Stimulated activated CD8-positive, alpha-beta memory T cell treated with anti-CD3 and anti-CD28 coated beads, Interleukin-12 subunit alpha, Interleukin-12 subunit beta, amount 100 ng/mL, for 24 hours (primary cell): ENCODE measurements at regions not wholly inside any gene's neighbourhood (a gene's known extent, or its start where the extent isn't known, plus 50 kb on each side); places are given as distances from the start of the nearest gene placed in this dataset.

ENCODE experiments used
- DNase-seq: peaks from one replicate; pipeline ENCODE4 v3.0.0-alpha.2; 2020; ENCODE audit errors: extremely low read depth

DNA sequence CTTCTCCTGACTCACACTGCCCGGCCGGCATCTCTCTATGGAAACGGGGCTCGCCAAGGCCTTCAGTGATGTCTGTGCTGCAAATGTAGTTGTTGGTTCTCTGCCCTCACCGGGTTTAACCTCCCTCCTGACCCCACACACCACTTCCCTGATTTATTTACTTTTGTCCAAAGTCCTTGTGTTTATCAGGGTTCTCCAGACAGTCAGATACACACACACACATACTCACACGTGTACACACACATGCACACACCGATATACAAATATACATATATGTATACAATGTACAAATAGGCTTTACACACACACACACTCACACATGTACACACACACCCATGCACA is 647.0 kb downstream of the BRD1 start:
- DNase-seq: no peak

DNA sequence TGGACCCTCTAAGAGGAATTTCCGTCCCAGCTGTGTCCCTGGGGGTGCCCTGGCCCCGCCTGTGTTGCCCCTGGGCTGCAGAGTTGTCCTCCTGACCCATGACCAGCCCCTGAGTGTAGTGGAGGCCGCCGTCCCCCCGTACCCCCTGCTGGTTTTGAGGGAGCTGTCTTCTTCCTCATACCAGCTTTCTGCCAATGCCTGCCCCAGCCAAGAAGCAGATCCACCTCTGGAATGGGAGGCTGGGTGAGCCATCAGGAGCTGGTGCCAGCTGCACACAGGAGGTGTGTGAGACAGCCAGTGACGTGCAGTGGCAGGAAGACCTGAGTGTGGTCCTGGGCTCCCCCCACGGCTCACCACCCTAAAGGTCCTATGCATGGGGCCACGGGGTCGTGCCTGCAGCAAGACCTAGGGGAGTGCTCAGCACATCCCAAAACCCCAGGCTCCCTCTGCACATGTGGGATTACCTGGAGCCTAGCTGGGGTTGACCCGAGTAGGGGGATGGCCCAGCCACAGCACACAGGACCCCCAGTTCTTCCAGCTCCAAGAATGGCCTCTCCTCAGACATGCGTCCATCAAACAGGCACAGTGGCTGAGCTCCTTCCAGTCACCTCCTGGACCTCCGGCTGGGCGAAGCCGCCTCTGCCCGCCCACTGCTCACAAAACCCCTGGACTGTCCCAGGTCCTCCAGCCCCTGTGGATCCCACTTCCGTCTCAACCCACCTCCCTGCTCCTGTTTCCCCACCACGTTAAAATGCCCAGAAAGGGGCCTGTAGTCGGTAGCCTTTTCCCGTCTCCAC is 647.6 kb downstream of the BRD1 start:
- DNase-seq: no peak

DNA sequence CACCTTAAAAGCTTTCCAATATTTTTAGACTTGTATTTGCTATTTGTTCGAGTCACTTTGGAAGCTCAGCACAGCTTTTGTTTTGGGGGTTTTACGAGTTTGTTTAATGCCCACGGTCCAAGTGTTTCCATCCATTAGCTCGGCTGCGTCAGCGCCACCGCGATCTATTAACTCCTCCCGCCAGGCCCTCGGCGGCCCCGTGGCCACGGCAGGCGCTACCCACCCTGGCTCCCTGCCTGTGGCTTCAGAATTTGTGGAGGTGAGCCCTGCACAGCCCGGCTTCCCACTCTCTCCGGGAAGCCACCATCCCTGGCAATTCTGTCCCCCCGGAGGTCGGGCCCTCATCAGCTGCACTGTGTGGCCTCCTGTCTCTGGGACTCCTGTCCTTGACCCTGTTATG is 648.5 kb downstream of the BRD1 start:
- DNase-seq: no peak

- no peak for DNase-seq
Measured at GRCh38 chr22:49178246-49179005, 649.2 kb downstream of the BRD1 start.

DNA sequence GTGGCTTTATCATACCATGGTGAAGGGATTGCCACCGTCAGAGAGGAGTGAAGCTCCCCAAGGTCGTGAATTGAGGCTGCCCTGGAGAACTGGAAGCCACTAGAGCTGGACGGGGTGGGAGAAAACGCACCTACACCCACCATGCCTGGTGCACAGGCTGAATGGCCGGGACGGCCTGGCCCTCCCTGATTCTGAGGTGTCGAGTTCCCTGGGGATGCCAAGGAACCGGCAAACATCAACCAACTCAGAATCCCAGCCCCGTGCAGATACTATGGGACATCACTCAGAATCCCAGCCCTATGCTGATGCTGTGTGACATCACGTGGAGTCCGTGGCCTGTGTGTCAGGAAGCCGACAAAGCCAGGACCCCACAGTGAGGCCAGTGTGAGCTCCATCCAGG is 650.0 kb downstream of the BRD1 start:
- no peak for DNase-seq

DNA sequence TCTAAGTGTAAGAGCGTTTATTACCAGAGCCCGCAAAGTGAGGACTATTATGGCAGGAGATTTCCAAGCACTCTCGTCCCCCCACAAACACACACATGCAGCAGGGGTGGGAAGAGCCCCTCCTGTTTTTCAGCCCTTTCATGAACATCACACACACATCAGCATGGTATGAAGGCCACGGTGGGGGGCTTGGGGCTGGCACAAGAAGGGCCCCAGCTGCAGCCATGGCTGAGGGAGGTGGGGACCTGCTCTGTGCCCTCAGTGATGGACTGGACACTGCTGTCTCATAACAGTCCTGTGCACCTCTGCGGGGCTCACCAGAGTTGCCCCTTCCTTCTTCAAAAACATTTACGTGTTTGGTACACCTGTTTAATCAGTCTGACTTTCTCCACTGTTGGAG is 650.7 kb downstream of the BRD1 start:
- DNase-seq: no peak

DNA sequence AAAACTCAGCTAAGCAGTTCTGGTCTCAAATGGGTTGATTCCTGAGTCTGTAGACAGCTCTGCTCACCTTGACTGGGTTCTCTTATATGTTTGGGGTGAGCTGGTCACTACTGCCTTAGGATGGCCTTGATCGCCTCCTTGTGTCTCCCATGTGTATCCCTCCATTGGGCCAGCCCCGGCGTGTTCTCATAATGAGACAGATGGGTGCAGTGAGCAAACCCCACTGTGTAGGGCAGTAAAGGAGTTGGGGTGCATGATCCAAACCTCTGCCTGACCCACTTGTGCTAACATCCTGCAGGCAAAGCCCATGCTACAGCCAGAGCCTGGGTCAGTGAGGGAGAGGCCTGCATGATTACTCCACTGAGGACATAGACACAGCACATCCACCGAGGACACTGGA is 657.6 kb downstream of the BRD1 start:
- DNase-seq: no peak

- no peak for DNase-seq
Measured at GRCh38 chr22:49169074-49169744, 658.5 kb downstream of the BRD1 start.

- DNase-seq: no peak
Measured at GRCh38 chr22:49168219-49168813, 659.4 kb downstream of the BRD1 start.

DNA sequence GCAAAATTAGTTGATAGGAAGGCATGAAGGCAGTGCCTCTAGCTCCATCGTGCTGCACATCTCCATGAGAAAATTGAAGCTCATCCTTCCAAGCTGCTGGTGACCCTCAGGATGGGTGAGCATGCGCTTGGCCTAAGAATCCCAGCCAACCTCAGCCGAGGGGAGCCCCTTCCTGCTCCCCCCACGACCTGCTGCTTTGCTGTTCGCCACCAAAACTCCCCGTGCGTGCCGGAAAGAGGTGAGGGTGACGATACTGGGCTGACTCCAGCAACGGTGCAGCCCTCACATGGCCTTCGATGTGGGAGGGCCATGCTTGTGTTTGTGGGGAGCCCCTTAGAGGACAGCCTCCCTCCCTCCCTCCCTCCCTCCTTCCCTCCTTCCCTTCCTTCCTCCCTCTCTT is 660.9 kb downstream of the BRD1 start:
- DNase-seq: no peak

- DNase-seq: no peak
Measured at GRCh38 chr22:49166211-49166610, 661.5 kb downstream of the BRD1 start.

DNA sequence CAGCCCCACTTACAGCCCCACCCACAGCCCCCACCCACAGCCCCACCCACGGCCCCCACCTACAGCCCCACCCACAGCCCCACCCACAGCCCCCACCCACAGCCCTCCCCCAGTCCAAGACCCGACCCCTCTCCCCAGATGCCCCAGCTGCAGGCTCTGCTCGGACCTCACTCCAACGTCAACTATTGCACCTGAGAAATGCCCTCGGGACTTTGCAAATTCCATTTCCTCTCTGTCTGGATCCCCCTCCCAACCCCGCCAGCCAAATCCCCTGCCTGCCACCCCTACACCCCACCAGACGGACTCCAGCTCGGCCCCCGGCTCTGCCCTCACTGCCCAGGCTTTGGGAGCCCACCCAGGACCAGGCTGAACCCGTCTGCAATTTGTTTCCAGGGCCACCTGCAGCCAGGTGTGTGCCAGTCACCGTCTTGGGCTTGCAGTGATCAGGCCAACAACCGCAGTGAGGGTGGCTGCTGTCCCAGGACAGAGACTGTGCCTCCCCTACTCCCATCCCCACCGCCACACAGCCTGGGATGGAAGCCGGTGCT is 662.8 kb downstream of the BRD1 start:
- DNase-seq: no peak

DNA sequence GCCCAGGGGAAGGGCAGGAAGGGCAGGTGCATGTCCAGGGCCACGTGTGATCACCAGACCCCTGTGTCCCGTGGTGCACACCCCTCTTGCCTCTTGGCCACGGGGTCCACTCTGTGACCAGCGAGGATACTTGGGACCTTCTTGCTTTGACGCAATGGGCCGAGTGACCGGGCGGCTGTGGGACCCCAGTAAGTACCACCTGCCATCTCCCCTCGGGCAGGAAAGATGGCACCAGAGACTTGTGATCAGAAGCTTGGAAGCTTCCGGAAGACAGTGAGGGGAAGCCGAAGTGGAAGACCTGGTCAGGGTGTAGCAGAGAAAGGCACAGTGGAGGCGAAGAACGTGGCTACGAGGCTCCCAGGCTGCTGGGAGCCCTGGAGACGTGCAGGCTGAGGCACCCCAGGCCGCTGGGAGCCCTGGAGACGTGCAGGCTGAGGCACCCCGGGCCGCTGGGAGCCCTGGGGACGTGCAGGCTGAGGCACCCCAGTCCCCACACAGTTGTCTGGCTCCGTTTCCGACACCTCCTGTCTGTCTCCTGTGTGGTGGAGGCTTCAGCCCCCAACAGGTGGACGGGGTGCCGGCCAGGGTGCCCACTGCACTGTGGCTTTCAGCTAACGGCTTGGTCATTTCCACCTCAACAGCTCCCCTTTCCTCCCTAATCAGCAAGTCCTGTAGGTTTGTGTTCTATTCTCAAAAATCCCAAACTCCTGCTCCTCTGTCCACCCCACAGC is 663.5 kb downstream of the BRD1 start:
- DNase-seq: no peak

- DNase-seq: no peak
Measured at GRCh38 chr22:49163258-49163959, 664.3 kb downstream of the BRD1 start.

- no peak for DNase-seq
Measured at GRCh38 chr22:49162841-49163240, 664.8 kb downstream of the BRD1 start.

- DNase-seq: no peak
Measured at GRCh38 chr22:49161002-49161850, 666.4 kb downstream of the BRD1 start.

DNA sequence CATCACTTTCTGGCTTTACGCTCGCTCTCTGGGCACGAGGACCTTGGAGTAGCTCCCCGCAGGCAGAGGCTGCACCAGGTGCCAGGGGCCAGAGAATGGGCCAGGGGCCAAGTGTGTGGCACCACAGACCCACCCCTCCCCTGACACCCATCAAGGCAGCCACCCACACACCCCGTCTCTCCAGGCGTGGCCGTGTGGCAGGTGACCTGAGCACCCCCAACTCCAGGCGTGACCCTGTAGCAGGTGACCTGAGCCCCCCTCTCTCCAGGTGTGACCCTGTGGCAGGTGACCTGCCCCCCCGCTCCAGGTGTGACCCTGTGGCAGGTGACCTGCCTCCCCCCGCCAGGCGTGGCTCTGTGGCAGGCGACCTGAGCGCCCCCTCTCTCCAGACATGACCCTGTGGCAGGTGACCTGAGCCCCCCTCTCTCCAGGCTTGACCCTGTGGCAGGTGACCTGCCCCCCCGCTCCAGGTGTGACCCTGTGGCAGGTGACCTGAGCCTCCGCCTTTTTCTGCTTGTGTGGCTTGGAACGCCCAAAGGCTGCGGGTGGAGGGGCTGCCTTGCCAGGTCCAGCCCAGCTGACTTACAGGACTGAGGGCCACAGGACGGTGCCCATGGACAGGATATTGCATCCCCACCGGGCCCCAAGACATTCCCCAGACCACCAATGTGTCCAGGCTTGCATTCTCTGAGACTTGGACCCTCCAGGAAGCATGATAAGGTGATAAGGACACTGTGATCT is 667.2 kb downstream of the BRD1 start:
- DNase-seq: no peak

DNA sequence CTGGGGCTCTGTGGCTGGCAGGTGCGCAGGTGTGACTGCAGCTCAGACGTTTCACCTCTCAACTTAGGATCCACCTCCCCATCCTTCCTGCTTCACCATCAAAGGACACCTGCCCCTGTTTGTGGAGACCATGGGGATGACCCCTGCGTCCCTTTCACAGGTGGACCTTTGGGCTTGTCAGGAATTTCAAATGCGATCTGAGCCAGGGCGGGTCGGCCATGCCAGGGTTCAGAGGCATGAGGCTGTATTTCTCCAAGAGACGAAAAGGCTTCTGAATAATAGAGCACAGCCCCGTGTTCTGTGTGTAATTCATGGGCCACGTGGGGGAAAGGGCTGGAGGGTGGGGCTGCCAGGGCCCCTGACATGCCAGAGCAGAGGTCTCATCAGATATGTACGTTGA is 668.0 kb downstream of the BRD1 start:
- DNase-seq: no peak
